ENCODE measurements at regions not wholly inside any gene's neighbourhood (a gene's known extent, or its start where the extent isn't known, plus 50 kb on each side); places are given as distances from the start of the nearest gene placed in this dataset.

DNA sequence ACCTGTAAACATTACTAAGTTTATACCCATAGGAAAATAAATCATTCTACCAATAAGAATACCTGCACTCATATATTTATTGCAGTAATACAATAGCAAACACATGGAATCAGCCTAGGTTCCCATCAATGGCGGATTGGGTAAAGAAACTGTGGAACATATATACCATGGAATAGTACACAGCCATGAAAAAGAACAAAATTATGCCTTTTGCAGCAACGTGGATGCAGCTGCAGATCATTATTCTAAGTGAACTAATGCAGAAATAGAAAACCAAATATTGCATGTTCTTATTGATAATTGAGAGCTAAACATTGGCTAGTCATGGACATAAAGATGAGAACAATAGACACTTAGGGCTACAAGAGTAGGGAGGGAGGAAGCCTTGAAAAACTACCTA, 667.4 kb upstream of the WWC1 start:
- Histone ChIP-seq H3K27ac (ENCODE audit: low read depth, low read length) (no peak overlapping the region), H3K9me3 (ENCODE audit: insufficient read depth, low read length) (no peaks in the 10 kb centered on the region), H3F3A (ENCODE audit: insufficient read depth) (no peaks in the 10 kb centered on the region), H2AFZ (ENCODE audit: low read depth, low read length, severe bottlenecking) (no peak overlapping the region), H3K9me2 (replicated peaks; ENCODE audit: insufficient read depth, low read length) (no peaks in the 10 kb centered on the region), H3K4me2 (ENCODE audit: low read depth, low read length, poor library complexity, severe bottlenecking) (no peak overlapping the region), H3K9ac (ENCODE audit: low read length) (no peak overlapping the region), H4K20me1 (ENCODE audit: low read depth, low read length) (no peaks in the 10 kb centered on the region), H3K27me3 (ENCODE audit: low read length) (no peaks in the 10 kb centered on the region), H3K36me3 (ENCODE audit: low read length) (no peaks in the 10 kb centered on the region), H3K79me2 (ENCODE audit: insufficient read depth, low read length) (no peaks in the 10 kb centered on the region), H3K4me3 (ENCODE audit: insufficient read depth, low read length, poor library complexity, severe bottlenecking) (no peak overlapping the region)
- TF ChIP-seq, protein P1, sequence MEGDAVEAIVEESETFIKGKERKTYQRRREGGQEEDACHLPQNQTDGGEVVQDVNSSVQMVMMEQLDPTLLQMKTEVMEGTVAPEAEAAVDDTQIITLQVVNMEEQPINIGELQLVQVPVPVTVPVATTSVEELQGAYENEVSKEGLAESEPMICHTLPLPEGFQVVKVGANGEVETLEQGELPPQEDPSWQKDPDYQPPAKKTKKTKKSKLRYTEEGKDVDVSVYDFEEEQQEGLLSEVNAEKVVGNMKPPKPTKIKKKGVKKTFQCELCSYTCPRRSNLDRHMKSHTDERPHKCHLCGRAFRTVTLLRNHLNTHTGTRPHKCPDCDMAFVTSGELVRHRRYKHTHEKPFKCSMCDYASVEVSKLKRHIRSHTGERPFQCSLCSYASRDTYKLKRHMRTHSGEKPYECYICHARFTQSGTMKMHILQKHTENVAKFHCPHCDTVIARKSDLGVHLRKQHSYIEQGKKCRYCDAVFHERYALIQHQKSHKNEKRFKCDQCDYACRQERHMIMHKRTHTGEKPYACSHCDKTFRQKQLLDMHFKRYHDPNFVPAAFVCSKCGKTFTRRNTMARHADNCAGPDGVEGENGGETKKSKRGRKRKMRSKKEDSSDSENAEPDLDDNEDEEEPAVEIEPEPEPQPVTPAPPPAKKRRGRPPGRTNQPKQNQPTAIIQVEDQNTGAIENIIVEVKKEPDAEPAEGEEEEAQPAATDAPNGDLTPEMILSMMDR (IDR thresholded peaks at IDR 0.05; ENCODE audit: insufficient read depth, low read length, poor library complexity, severe bottlenecking) = no peak
- no peak for TF ChIP-seq EZH2phosphoT487 (conservative IDR thresholded peaks at IDR 0.05; ENCODE audit: low read length)

- Histone ChIP-seq H3K27me3 (ENCODE audit: low read length) (no peaks in the 10 kb centered on the region), H3K9me2 (replicated peaks; ENCODE audit: insufficient read depth, low read length) (no peaks in the 10 kb centered on the region), H3F3A (ENCODE audit: insufficient read depth) (no peaks in the 10 kb centered on the region), H2AFZ (ENCODE audit: low read depth, low read length, severe bottlenecking) (no peak overlapping the region), H4K20me1 (ENCODE audit: low read depth, low read length) (no peaks in the 10 kb centered on the region), H3K79me2 (ENCODE audit: insufficient read depth, low read length) (no peaks in the 10 kb centered on the region), H3K4me3 (ENCODE audit: insufficient read depth, low read length, poor library complexity, severe bottlenecking) (no peak overlapping the region), H3K27ac (ENCODE audit: low read depth, low read length) (no peak overlapping the region), H3K4me2 (ENCODE audit: low read depth, low read length, poor library complexity, severe bottlenecking) (no peak overlapping the region), H3K9me3 (ENCODE audit: insufficient read depth, low read length) (no peaks in the 10 kb centered on the region), H3K36me3 (ENCODE audit: low read length) (no peaks in the 10 kb centered on the region), H3K9ac (ENCODE audit: low read length) (no peak overlapping the region)
- TF ChIP-seq EZH2phosphoT487 (conservative IDR thresholded peaks at IDR 0.05; ENCODE audit: low read length) = no peak
- TF ChIP-seq, protein P1 (IDR thresholded peaks at IDR 0.05; ENCODE audit: insufficient read depth, low read length, poor library complexity, severe bottlenecking) = no peak
Observed at GRCh38 chr5:167626341-167627123, 664.9 kb upstream of the WWC1 start.

GRCh38 chr5:167629634-167630033, 661.8 kb upstream of the WWC1 start:
- H3K9ac ChIP-seq (ENCODE audit: low read length) = no peak overlapping the region
- no peak overlapping the region for H3K27ac ChIP-seq (ENCODE audit: low read depth, low read length)
- no peak overlapping the region for H2AFZ ChIP-seq (ENCODE audit: low read depth, low read length, severe bottlenecking)
- H3K36me3 ChIP-seq (ENCODE audit: low read length) = no peaks in the 10 kb centered on the region
- H3K9me3 ChIP-seq (ENCODE audit: insufficient read depth, low read length) = no peaks in the 10 kb centered on the region
- no peaks in the 10 kb centered on the region for H3K79me2 ChIP-seq (ENCODE audit: insufficient read depth, low read length)
- no peaks in the 10 kb centered on the region for H3F3A ChIP-seq (ENCODE audit: insufficient read depth)
- TF ChIP-seq, protein P1 (IDR thresholded peaks at IDR 0.05; ENCODE audit: insufficient read depth, low read length, poor library complexity, severe bottlenecking) = no peak
- no peak for TF ChIP-seq EZH2phosphoT487 (conservative IDR thresholded peaks at IDR 0.05; ENCODE audit: low read length)
- no peaks in the 10 kb centered on the region for H4K20me1 ChIP-seq (ENCODE audit: low read depth, low read length)
- H3K4me3 ChIP-seq (ENCODE audit: insufficient read depth, low read length, poor library complexity, severe bottlenecking) = no peak overlapping the region
- no peaks in the 10 kb centered on the region for H3K27me3 ChIP-seq (ENCODE audit: low read length)
- no peak overlapping the region for H3K4me2 ChIP-seq (ENCODE audit: low read depth, low read length, poor library complexity, severe bottlenecking)
- no peaks in the 10 kb centered on the region for H3K9me2 ChIP-seq (replicated peaks; ENCODE audit: insufficient read depth, low read length)

All from SU-DHL-6 (cell line).